ENCODE measurements at regions not wholly inside any gene's neighbourhood (a gene's known extent, or its start where the extent isn't known, plus 50 kb on each side); places are given as distances from the start of the nearest gene placed in this dataset.

DNA sequence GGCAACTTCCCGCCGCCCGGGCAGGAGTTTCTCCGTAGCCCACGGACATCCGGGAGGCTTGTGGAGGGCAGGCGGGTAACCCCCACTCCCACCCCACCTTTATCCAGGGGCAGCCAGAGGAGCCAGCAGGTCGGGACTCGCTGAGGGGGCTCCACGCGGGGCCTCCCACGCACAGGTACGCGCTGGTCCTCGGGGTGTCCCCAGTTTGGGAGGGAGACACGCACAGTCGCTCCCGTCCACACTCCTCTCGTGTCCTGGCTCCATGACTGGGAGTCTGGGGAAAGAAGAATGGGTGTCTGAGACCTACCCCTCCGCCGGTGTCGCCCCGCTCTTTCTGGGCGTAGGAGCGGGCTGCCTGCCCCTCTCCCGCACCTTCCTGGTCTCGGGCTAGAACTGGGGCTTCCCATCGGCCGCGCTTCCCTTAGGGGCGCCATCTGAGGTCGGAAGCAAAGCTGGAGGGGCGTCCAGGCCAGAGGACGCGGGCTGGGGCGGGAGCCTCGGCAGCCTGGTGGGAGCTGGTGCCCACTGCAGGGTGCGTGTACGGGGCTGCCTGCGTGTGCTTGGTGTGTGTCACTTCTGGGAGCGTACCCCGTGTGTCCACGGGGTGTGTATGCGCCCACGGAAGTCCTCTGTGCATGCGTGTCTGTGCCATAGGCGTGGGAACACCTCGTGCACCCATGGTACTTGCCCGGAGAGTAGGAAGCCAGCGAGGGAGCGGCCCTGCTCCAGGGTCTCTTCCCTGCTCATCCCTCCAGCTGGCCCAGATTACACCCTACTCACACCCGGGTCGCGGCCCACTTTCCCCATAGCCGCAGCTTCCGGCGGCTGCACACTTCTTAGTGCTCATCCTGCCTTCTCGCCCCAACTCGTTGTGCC is 73.0 kb upstream of the LEP start:
- no peak overlapping the region; the same call in 1 of the 2 replicates for H3K27ac ChIP-seq
- no peak for TF ChIP-seq CTCF (conservative IDR thresholded peaks at IDR 0.05)

DNA sequence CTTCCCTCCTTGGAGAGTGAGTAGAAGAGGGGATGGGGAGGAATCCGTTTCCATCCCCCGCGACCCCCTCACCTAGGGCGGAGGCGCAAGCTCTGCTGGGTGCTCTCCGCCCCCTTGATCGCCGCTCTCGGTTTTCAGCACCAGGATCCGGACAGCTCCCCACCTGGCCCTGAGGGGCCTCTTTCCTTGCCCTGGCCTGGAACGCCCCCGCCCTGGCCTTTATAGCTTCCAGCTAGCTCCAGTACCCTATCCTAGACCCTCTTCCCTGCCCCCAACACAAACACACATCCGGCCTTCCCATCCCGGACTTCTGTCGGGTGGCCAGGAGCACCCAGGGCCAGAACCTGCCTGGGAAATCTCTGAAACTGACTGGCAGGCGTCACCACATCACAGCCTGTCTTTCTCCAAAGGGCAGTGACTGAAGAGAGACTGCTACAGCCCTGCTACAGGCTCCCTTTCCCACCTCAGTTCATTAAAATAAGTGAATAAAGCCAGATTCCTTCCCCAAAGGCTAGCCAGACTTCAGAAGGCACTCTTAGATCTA is 72.3 kb upstream of the LEP start:
- no peak for TF ChIP-seq CTCF (conservative IDR thresholded peaks at IDR 0.05)
- H3K27ac ChIP-seq = no peak overlapping the region

DNA sequence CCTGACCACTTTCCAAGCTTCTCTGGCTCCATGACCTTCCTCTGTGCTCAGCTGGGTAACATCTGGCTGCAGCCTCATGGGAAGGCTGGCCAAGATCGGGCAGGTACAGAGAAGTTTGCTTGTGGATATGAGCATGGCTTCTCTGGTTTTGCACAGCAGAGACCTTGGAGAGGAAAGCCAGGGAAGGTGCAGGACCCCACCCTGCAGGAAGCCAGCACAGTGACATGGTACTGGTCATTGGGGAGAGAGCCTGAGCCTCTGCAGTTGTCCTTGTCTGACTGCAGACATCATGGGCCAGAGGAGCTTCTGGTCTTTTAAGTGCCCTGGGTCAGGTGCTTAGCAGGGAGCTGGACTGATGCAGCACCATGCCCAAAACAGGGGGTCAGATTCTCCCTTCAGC is 70.6 kb upstream of the LEP start:
- H3K27ac ChIP-seq = no peak overlapping the region
- no peak for TF ChIP-seq CTCF (conservative IDR thresholded peaks at IDR 0.05)

- H3K27ac ChIP-seq = no peak overlapping the region
- TF ChIP-seq CTCF (conservative IDR thresholded peaks at IDR 0.05) = no peak
Measured at GRCh38 chr7:128171342-128171918, 69.6 kb upstream of the LEP start.

- no peak overlapping the region for H3K27ac ChIP-seq
Measured at GRCh38 chr7:128172151-128172550, 68.9 kb upstream of the LEP start.

DNA sequence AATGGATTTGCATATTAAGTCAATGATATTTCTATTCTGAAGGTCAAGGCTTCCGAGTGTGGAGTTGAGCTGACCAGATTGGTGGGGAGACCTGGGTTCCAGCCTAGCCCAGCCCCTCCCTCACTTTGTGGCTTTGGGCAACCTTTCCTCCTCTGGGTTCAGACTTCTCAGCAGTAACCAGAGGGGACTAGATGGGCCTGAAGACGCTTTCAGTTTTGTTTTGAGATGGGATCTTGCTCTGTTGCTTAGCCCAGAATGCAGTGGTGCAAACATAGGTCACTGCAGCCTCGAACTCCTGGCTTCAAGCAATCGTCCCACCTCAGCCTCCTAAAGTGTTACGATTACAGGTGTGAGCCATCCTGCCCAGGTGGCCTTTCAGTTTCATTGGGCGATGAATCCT is 68.1 kb upstream of the LEP start:
- H3K27ac ChIP-seq = no peak overlapping the region
- no peak for TF ChIP-seq CTCF (conservative IDR thresholded peaks at IDR 0.05)

More at GRCh38 chr7:128172151-128172550, 68.9 kb upstream of the LEP start:
- TF ChIP-seq CTCF (conservative IDR thresholded peaks at IDR 0.05) = no peak

GRCh38 chr7:128174386-128174785 is 66.7 kb upstream of the LEP start:
- no peak overlapping the region for H3K27ac ChIP-seq
- no peak for TF ChIP-seq CTCF (conservative IDR thresholded peaks at IDR 0.05)

All from VCaP (cell line).